Progenitor cell of endocrine pancreas (in vitro differentiated cells): ENCODE measurements at regions not wholly inside any gene's neighbourhood (a gene's known extent, or its start where the extent isn't known, plus 50 kb on each side); places are given as distances from the start of the nearest gene placed in this dataset.

Source experiments
- DNase-seq: peaks from one replicate; pipeline ENCODE4 v3.0.0; 2021; ENCODE audit warnings: low spot score; ENCODE audit not compliant: unreplicated experiment
- H3K27ac Mint-ChIP-seq: 2 replicates; pipeline ENCODE4 v1.8.0; 2021; ENCODE audit warnings: mild to moderate bottlenecking, moderate library complexity, mixed read lengths
- H3K27me3 Mint-ChIP-seq: 2 replicates; pipeline ENCODE4 v1.8.0; 2021; ENCODE audit warnings: mixed read lengths
- H3K36me3 Mint-ChIP-seq: 2 replicates; pipeline ENCODE4 v1.8.0; 2022; ENCODE audit warnings: mixed read lengths; ENCODE audit not compliant: insufficient read depth
- H3K4me1 Mint-ChIP-seq: 2 replicates; pipeline ENCODE4 v1.8.0; 2021; ENCODE audit warnings: low read depth, mixed read lengths
- H3K4me3 Mint-ChIP-seq: 2 replicates; pipeline ENCODE4 v1.8.0; 2021; ENCODE audit warnings: low read depth, mild to moderate bottlenecking, moderate library complexity, mixed read lengths
- H3K9me3 Mint-ChIP-seq: 2 replicates; pipeline ENCODE4 v1.8.0; 2021; ENCODE audit warnings: low read depth, mixed read lengths
- CTCF ChIP-seq: fragments of 200-600 bp; sonication (generic); IDR thresholded peaks from one replicate; pipeline ENCODE4 v1.5.0; 2021; ENCODE audit warnings: antibody characterized with exemption, mild to moderate bottlenecking; ENCODE audit not compliant: unreplicated experiment

DNA sequence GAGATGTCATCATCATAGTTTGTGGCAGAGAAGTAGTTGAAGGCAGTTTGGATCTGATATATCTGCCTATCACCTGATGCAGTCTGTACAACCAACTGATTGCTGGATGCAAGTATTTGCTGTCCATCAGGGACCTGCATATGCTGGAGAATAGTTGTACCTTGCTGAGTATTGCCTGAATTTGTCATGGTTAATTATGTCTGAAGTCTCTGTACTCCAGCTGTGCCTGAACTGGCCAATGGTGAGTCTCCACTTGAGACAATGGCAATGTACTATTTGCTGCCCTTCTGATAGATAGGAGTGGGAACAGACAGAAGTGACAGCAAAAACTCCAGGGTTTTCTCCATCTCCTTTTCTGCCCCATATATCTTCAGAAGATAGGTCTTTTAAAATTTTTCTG is 531.5 kb downstream of the EPHA7 start:
- Mint-ChIP-seq H3K9me3 (peaks cover 11% of the 10 kb centered on the region), H3K4me3 (no peak overlapping the region), H3K4me1 (peaks cover 3% of the 10 kb centered on the region), H3K36me3 (no peaks in the 10 kb centered on the region), H3K27ac (no peak overlapping the region), H3K27me3 (no peaks in the 10 kb centered on the region)
- no peak for DNase-seq
- no peak for TF ChIP-seq CTCF

- TF ChIP-seq CTCF, result no peak
- Mint-ChIP-seq H3K9me3 (peaks cover 37% of the 10 kb centered on the region), H3K36me3 (no peaks in the 10 kb centered on the region), H3K4me3 (no peak overlapping the region), H3K27ac (no peak overlapping the region), H3K4me1 (no peaks in the 10 kb centered on the region), H3K27me3 (no peaks in the 10 kb centered on the region)
- DNase-seq, result no peak
These were observed 539.8 kb downstream of the EPHA7 start for GRCh38 chr6:92879526-92879925.

DNA sequence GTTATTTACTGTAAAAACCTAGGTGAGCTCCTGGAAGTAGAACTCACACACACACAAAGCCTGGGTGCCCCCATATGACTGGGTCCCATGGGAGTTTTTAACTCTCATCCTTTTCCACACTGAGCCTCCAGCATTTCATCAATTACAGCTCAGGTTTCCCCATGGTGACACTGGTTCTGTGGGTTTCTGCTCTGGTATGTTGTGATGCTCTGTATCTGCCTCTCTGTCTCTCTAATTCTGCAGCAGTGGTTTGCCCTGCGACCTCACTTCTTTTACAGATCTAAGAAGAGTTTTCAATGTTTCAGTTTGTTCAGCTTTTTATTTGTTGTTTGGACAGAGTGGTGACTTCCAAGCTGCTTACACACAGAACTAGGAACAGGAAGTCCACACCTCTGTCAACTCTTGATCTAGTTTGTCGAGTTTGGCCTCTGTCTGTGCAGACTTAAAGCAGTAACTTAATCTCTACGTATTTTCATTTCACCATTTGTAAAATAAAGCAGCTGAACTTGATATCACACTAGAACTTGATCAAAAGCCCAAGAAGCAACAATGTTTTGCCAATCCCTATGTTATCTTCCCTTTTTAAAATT is 554.3 kb downstream of the EPHA7 start:
- no peak for DNase-seq
- Mint-ChIP-seq H3K9me3 (peaks cover 4% of the 10 kb centered on the region), H3K4me1 (no peaks in the 10 kb centered on the region), H3K27me3 (no peaks in the 10 kb centered on the region), H3K36me3 (no peaks in the 10 kb centered on the region), H3K4me3 (no peak overlapping the region), H3K27ac (no peak overlapping the region)
- no peak for TF ChIP-seq CTCF

- DNase-seq, result no peak
- Mint-ChIP-seq H3K4me3 (no peak overlapping the region), H3K9me3 (no peaks in the 10 kb centered on the region), H3K36me3 (no peaks in the 10 kb centered on the region), H3K27ac (no peak overlapping the region), H3K27me3 (no peaks in the 10 kb centered on the region), H3K4me1 (no peaks in the 10 kb centered on the region)
- TF ChIP-seq CTCF, result no peak
These were observed 569.7 kb downstream of the EPHA7 start for GRCh38 chr6:92849636-92850035.

GRCh38 chr6:92848901-92849300 is 570.5 kb downstream of the EPHA7 start:
- H3K4me3 Mint-ChIP-seq, result no peak overlapping the region
- H3K9me3 Mint-ChIP-seq, result no peaks in the 10 kb centered on the region
- no peaks in the 10 kb centered on the region for H3K27me3 Mint-ChIP-seq
- no peak for DNase-seq
- H3K27ac Mint-ChIP-seq, result no peak overlapping the region
- no peaks in the 10 kb centered on the region for H3K36me3 Mint-ChIP-seq
- TF ChIP-seq CTCF, result no peak
- no peaks in the 10 kb centered on the region for H3K4me1 Mint-ChIP-seq
